HG03159 (cell line): ENCODE measurements at regions not wholly inside any gene's neighbourhood (a gene's known extent, or its start where the extent isn't known, plus 50 kb on each side); places are given as distances from the start of the nearest gene placed in this dataset.
A peak's percentile ranks its signal among the peaks of the same experiment; 100 is the strongest.
"Not testable (repeated sequence)": the region's sequence is repeated elsewhere in the genome, so short reads cannot be mapped to it uniquely, and the experiment has no call there.

Experiments used
- ATAC-seq: cut with Tn5 transposase; IDR thresholded peaks from one replicate; pipeline ENCODE4 v1.9.1; 2021; ENCODE audit warnings: mild to moderate bottlenecking, moderate library complexity; ENCODE audit not compliant: unreplicated experiment

- no peak for ATAC-seq
Measured at GRCh38 chr1:116185161-116185701, 74.0 kb downstream of the MAB21L3 start.

- no peak for ATAC-seq
Measured at GRCh38 chr1:116189481-116189880, 78.3 kb downstream of the MAB21L3 start.

- ATAC-seq: no peak
Measured at GRCh38 chr1:116191294-116191693, 80.1 kb downstream of the MAB21L3 start.

- ATAC-seq: no peak
Measured at GRCh38 chr1:116193768-116194167, 82.6 kb downstream of the MAB21L3 start.

GRCh38 chr1:116194568-116194967 lies 83.4 kb downstream of the MAB21L3 start:
- no peak for ATAC-seq

GRCh38 chr1:116195077-116195868 lies 84.1 kb downstream of the MAB21L3 start:
- ATAC-seq: no peak

GRCh38 chr1:116200343-116200742 lies 89.1 kb downstream of the MAB21L3 start:
- ATAC-seq: not testable (repeated sequence)

GRCh38 chr1:116201911-116202310 lies 90.7 kb downstream of the MAB21L3 start:
- no peak for ATAC-seq

- no peak for ATAC-seq
Measured at GRCh38 chr1:116203181-116203723, 92.1 kb downstream of the MAB21L3 start.

GRCh38 chr1:116203920-116204319 lies 92.7 kb downstream of the MAB21L3 start:
- ATAC-seq: no peak

- ATAC-seq: no peak
Measured at GRCh38 chr1:116205941-116206679, 94.9 kb downstream of the MAB21L3 start.

GRCh38 chr1:116207126-116207735 lies 96.0 kb downstream of the MAB21L3 start:
- ATAC-seq: no peak

- no peak for ATAC-seq
Measured at GRCh38 chr1:116208136-116208535, 96.9 kb downstream of the MAB21L3 start.

- ATAC-seq: no peak
Measured at GRCh38 chr1:116211294-116211693, 100.1 kb downstream of the MAB21L3 start.

GRCh38 chr1:116218922-116219321 lies 107.7 kb downstream of the MAB21L3 start:
- ATAC-seq: no peak

- ATAC-seq: no peak
Measured at GRCh38 chr1:116219651-116220434, 108.6 kb downstream of the MAB21L3 start.

GRCh38 chr1:116224111-116224510 lies 112.9 kb downstream of the MAB21L3 start:
- ATAC-seq: no peak

- ATAC-seq: no peak
Measured at GRCh38 chr1:116224561-116224960, 113.4 kb downstream of the MAB21L3 start.

GRCh38 chr1:116226017-116226416 lies 114.8 kb downstream of the MAB21L3 start:
- peak; percentile 51 for ATAC-seq

GRCh38 chr1:116228511-116228910 lies 117.3 kb downstream of the MAB21L3 start:
- ATAC-seq: no peak
